ENCODE measurements at regions not wholly inside any gene's neighbourhood (a gene's known extent, or its start where the extent isn't known, plus 50 kb on each side); places are given as distances from the start of the nearest gene placed in this dataset.

GRCh38 chr2:18133310-18133709 is 254.8 kb downstream of the KCNS3 start:
- TF ChIP-seq POLR2A (IDR thresholded peaks at IDR 0.05; ENCODE audit: control extremely low read depth in 1 of 2, low read depth in 2 of 2, low read length in 2 of 2) (no peak), MAX (IDR thresholded peaks at IDR 0.05) (no peak), CTCF (IDR thresholded peaks at IDR 0.05; ENCODE audit: control extremely low read depth in 1 of 3, insufficient read depth in 1 of 3, low read depth in 1 of 3, low read length in 3 of 3) (no peak), SP1 (IDR thresholded peaks at IDR 0.05; ENCODE audit: low read depth, low read length) (no peak), MAFK (IDR thresholded peaks at IDR 0.05; ENCODE audit: low read depth, low read length) (no peak), CREB1 (IDR thresholded peaks at IDR 0.05) (no peak)
